ENCODE measurements at regions not wholly inside any gene's neighbourhood (a gene's known extent, or its start where the extent isn't known, plus 50 kb on each side); places are given as distances from the start of the nearest gene placed in this dataset.

DNA sequence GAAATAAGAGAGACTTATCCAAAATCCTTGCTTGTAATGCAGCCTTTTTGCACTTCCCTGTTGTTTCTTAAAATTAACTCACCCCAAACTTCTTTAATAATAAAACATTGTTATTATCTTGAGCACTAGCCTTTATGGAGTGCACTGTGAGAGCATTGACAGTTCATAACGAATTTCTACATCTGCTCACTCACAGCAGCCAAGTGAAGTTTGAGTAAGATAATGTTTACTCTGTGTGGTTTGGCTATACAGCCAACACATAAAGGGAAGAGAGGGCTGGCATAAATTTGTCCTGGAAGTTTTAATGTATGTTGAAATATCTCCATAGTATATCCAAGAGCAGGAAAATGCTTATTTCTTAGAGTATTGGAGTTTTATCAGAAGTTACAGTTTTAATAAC is 227.9 kb downstream of the FRK start:
- no peak for DNase-seq
- TF ChIP-seq POLR2A (IDR thresholded peaks at IDR 0.05; ENCODE audit: low read length) = no peak
- TF ChIP-seq GATA1 (IDR thresholded peaks at IDR 0.05; ENCODE audit: low read depth, low read length) = no peak

DNA sequence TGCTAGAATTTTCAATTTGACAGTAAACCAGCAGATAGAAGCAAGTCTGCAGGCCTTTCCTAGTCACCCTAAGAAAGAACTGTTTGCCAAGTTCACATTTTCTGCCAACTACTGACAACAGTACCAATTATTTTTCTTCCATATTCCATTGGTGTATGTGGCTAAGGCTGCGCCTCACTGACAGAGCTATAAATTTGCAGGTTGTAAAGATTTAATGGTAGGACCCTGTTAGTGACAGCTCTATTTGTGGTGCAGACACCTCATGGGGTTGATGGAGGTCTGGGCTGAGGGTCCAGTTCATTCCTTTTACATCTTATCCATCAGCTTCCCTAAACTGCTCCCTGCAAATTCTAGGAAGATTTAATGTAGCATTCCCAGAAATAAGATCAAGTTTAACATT is 228.5 kb downstream of the FRK start:
- no peak for DNase-seq
- TF ChIP-seq GATA1 (IDR thresholded peaks at IDR 0.05; ENCODE audit: low read depth, low read length) (no peak), POLR2A (IDR thresholded peaks at IDR 0.05; ENCODE audit: low read length) (no peak)

DNA sequence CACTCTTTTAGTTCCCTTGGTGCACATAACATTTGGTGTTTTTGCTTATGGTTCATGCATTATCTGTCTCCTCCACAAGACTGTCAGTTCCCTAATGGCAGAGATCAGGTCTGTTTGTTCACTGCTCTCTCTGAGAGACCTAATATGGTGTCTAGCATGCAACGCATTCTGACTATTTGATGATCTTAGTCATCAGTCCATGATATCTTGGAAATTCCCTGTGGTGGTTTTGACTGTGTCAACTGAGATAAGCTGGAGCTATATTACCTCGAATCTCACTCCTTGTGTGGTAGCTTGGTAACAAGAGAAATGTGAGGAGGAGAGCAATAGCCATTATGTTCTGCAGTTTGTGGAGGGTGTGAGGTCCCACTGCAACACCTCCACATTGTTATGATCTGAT is 229.8 kb downstream of the FRK start:
- DNase-seq = no peak
- TF ChIP-seq POLR2A (IDR thresholded peaks at IDR 0.05; ENCODE audit: low read length) = no peak
- no peak for TF ChIP-seq GATA1 (IDR thresholded peaks at IDR 0.05; ENCODE audit: low read depth, low read length)

DNA sequence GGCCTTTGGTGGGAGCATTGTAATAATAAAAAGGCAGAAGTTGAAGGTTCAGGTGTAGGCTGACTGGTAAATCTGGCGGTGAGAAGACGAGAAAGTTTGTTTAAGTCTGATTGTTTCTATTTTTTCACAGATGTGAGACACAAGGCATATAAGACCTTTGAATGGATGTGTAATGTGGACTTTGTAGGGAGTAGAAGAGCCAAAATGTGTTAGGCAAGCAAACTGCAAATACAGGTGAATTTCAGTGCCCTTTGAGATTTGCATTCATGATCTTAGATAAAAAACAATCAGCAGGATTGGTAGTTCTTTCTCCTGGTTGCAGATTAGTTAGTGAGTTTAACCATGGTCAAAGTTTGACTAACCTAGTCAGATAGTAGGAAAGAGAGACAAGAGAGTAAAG is 238.9 kb downstream of the FRK start:
- TF ChIP-seq POLR2A (IDR thresholded peaks at IDR 0.05; ENCODE audit: low read length) = no peak
- no peak for TF ChIP-seq GATA1 (IDR thresholded peaks at IDR 0.05; ENCODE audit: low read depth, low read length)
- no peak for DNase-seq

DNA sequence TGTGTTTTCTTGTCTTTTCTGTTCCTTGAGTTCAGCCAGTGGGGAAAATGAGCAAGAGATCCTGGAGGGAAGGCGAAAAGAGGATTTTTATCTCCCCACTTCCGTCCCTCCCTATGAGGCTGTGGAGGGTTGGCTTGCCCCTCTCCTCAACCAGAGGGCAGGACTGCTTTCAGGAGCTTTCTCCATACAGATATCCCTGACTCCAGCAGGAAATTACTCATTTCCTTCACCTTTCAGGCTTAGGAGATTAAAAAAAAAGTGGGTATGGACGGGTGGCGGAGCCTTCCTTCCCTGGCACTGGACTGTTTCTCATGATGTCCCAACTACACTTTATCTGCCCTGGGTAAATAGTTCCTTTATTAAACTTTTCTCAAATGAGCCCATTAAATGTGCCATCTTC is 241.2 kb downstream of the FRK start:
- no peak for TF ChIP-seq GATA1 (IDR thresholded peaks at IDR 0.05; ENCODE audit: low read depth, low read length)
- DNase-seq = no peak

DNA sequence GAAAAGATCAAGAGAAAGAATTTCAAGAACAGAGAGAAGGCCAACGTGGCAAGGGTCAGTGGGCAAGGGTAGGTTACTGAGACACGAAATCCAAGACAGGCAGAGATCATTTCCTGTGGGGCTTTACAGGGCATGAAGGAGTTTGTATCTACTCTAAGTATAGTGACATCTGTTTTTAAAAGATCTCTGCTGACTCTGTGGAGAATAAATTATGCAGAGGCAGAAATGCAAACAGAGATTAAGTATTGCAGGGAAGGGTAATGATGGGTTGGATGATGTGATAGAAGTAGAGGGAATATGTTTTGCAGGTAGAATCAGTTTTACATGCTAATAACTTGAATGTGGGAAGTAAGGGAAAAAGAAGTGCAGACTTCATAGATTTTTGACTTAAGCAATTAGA is 243.5 kb downstream of the FRK start:
- DNase-seq = no peak
- TF ChIP-seq POLR2A (IDR thresholded peaks at IDR 0.05; ENCODE audit: low read length) (no peak), GATA1 (IDR thresholded peaks at IDR 0.05; ENCODE audit: low read depth, low read length) (no peak)

DNA sequence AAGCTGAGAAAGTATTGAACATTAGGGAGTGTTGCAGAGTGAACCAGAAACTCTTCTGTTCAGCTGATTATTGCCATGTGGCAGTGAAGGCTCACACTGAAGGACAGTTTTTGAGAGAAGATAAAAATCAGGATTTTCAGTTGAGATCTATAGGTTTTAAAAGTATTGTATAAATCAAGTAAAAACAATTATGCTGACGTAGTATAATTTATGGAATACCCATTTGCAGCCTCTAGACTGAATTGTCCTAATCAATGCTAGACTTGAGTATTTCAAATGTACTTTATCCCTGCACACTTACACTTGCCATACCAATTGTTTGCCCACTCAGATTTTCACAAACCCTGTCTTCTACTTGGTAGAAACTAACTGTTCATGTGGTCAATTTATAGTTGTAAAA is 245.8 kb downstream of the FRK start:
- no peak for DNase-seq
- TF ChIP-seq GATA1 (IDR thresholded peaks at IDR 0.05; ENCODE audit: low read depth, low read length) (no peak), POLR2A (IDR thresholded peaks at IDR 0.05; ENCODE audit: low read length) (no peak)

DNA sequence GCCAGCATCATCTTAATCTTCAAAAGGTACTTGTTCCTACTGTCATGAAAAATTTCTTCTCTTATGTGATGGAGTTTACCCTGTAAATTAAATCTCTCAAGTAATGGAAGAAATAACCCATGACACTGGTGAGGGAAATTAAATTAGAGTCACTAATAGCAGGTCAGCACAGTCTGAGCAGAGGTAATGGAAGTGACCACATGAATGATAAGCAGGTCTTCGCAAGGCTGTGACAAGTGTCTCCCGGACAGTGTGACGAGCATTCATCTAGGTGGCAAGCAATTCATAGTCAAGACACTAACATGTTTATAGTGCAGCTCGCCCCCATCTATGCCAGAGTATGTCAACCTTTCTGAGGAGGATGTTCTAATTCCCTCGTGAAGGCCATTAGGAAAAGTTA is 249.2 kb downstream of the FRK start:
- no peak for DNase-seq
- no peak for TF ChIP-seq GATA1 (IDR thresholded peaks at IDR 0.05; ENCODE audit: low read depth, low read length)
- TF ChIP-seq POLR2A (IDR thresholded peaks at IDR 0.05; ENCODE audit: low read length) = no peak

DNA sequence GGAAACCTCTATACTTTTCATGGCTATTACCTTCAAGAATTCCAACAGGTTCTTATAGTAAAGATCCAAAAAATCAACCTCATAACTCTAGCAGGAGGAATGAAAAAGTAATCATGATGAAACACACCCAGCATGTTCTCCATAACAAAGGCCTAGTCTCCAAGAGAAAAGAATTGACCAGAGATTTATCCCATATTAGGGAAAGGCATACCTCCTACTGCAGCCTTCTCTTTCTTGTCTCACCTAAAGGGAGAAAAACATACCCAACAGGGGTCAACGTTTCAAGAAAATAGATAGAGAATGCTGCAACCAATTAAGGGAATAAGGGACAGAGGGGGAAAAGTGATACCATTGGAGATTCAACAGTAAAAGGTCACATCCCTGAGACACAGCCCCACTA is 262.5 kb downstream of the FRK start:
- no peak for DNase-seq
- TF ChIP-seq GATA1 (IDR thresholded peaks at IDR 0.05; ENCODE audit: low read depth, low read length) (no peak), POLR2A (IDR thresholded peaks at IDR 0.05; ENCODE audit: low read length) (no peak)

DNA sequence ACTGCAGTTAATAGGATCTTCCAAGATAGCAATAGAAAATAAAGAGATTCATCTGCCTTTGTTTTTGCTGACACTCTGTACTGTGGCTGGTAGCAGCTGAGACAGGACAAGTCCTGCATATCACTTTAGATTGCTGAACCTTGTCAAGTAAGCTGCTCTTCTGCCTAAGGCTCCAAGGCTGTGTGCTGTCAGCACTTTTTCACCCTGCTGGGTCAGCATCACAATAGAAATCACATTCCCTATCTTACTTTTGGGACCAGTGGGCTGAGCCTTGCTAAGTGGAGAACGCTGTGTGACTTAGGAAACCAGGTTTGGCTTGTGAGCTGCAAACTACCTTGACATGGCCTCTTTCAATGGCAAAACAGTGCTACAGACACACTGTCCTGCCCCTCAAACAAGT is 263.9 kb downstream of the FRK start:
- TF ChIP-seq POLR2A (IDR thresholded peaks at IDR 0.05; ENCODE audit: low read length) (no peak), GATA1 (IDR thresholded peaks at IDR 0.05; ENCODE audit: low read depth, low read length) (no peak)
- DNase-seq = no peak

DNA sequence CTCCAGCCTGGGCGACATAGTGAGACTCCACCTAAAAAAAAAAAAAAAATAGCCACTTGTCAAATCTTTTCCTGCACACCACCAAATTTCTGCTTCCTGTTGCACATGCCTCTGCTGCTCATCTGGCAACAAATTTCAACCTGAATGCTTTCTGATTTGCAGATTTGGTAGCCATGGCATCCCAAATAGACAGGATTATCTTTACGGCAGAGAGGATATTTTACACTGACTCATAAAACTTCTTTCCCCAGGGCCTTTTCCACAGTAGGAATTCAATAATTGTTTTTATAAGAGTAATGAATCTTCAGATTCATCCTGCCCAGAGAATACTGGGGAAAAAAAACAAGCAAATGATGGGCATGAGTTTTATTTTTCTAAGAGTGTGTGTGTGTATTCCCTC is 264.6 kb downstream of the FRK start:
- no peak for DNase-seq
- TF ChIP-seq GATA1 (IDR thresholded peaks at IDR 0.05; ENCODE audit: low read depth, low read length) = no peak
- no peak for TF ChIP-seq POLR2A (IDR thresholded peaks at IDR 0.05; ENCODE audit: low read length)

DNA sequence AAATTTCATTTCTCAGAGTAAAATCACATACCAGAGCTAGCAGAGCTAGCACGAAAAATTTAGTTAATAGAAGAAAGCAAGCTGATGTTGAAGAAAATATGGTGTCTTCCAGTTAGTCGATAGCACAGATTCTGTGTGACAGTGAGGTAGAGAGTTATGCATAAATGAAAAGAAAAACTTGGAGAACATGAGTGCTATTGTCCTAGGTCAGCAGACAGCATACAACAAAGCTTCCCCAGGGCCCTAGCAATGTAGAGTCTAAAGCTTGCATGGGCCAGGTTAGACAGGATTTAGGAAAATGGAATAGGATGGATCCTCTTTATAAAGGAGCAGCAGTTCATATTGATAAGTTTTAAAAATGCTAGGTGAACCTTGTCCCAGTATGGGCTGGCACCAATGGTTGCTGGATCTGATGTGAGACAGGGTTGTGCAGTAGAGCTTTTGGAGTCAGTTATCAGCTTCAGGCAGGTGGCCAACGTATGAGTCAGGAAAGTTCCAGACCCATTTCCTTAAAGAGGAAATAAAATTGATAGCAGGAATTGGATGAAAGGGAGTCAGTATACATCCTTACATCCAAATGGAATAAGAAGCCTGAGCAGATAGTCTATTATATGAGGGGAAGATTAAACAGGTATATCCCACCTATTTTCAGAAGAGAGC is 277.2 kb downstream of the FRK start:
- TF ChIP-seq GATA1 (IDR thresholded peaks at IDR 0.05; ENCODE audit: low read depth, low read length) = no peak
- TF ChIP-seq POLR2A (IDR thresholded peaks at IDR 0.05; ENCODE audit: low read length) = no peak
- no peak for DNase-seq

DNA sequence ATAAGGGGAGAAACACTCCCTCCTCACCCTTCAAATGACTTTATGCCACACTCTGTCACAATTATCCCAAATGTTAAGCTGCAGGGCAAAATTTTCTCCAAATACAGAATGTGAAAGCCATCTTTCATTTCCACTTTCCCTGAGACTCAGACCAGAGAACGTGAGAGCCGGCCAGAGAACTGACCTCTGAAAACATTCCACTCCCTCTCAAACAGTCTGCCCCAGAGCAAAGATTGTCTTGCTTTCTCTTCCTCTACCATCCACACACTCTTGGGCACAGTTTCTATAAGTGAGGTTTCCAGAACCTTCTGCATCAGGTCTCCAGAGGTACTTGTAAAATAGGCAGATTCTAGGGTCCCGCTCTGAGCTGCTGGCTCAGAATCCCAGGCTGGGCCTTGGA is 278.1 kb downstream of the FRK start:
- TF ChIP-seq GATA1 (IDR thresholded peaks at IDR 0.05; ENCODE audit: low read depth, low read length) (no peak), POLR2A (IDR thresholded peaks at IDR 0.05; ENCODE audit: low read length) (no peak)
- DNase-seq = no peak

DNA sequence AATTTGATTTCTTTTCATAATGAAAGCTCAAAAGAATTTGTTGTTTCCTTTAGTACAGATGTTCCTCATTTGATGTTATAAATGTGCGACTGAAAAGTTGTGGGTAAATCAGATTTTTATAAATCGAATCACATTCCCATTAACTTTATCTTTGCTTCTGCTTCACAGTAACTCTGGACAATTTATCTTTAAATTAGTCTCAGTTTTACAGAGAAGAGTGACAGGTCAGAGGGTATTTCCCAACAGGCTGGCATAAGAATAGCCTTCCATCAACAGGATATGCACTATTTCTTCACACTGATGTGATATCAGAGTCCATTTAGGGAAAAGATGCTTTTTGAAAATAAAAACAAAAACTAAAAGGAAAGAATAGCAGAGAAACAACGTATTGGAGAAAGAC is 286.9 kb downstream of the FRK start:
- TF ChIP-seq POLR2A (IDR thresholded peaks at IDR 0.05; ENCODE audit: low read length) = no peak
- DNase-seq = no peak

DNA sequence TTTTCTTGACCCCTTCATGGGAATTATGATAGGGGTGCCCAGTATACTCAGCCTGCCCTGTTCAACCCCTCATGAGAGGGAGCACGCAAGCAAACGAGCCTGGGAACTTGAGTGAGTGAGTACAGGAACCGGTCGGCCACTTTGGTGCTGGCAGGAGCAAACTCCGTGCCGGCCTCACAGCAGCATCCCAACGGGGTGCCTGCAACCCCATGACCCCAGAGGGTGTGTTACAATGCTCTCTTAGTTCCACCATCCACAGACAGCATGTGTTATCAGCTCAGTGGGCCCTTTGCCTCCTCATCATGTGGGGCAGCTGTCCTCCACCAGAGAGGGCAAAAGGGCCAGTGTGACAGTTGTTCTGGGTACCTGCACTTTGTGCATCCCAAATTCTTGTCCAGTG is 289.8 kb downstream of the FRK start:
- no peak for DNase-seq
- TF ChIP-seq POLR2A (IDR thresholded peaks at IDR 0.05; ENCODE audit: low read length) (no peak), GATA1 (IDR thresholded peaks at IDR 0.05; ENCODE audit: low read depth, low read length) (no peak)

DNA sequence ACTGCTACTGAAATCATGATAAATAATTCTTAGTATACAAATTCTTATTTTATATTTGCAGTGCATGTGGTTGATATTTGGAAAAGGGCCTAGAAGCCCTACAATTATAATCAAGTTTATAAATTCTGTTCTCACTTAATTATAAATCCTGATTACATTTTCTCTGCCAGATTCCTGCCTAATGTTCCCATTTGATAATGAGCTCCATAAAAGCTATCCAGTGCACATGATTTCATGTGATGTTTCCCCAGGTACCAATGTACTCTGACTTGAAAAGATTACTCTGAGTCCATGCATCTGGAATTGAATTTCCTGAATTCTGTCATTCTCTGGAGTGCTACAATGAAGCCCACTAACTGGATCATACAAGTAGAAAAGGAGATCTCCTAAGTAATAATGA is 292.2 kb downstream of the FRK start:
- TF ChIP-seq GATA1 (IDR thresholded peaks at IDR 0.05; ENCODE audit: low read depth, low read length) (no peak), POLR2A (IDR thresholded peaks at IDR 0.05; ENCODE audit: low read length) (no peak)
- no peak for DNase-seq
